ENCODE measurements at regions not wholly inside any gene's neighbourhood (a gene's known extent, or its start where the extent isn't known, plus 50 kb on each side); places are given as distances from the start of the nearest gene placed in this dataset.

DNA sequence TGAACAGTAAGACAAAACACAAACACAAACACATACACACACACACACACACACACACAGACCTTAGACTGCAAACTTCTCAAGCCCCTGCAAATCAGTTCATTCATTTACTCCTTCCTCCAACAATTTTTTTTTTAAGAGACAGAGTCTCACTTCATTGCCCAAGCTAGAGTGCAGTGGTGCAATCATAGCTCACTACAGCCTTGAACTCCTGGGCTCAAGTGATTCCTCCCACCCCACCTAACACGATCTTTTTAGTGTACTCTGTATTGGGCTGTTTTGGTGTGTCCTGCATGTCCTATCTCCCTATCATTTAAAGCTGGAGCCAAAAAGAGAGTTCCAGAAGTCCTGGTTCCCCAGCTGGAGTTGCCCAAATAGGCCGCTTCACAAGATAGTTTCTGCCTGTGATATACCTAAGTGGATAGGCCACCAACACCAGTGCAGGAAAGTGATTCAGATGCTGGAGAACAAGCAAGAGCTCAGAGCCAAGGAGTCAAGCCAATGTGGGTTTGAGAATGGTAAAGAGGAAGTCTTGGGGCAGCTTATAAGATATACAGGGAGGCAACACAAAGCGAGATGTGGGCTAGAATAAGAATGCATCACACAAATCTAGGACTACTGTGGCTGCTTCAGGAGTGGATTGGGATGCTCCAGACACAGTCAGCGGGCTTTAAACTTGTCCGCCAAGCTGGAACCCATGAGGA lies 85.4 kb upstream of the RAPGEF2 start:
- H3K27me3 ChIP-seq (ENCODE audit: control insufficient read depth in 1 of 2, insufficient read depth in 2 of 2, low read length in 2 of 2): no peaks in the 10 kb centered on the region
- TF ChIP-seq, protein P1, sequence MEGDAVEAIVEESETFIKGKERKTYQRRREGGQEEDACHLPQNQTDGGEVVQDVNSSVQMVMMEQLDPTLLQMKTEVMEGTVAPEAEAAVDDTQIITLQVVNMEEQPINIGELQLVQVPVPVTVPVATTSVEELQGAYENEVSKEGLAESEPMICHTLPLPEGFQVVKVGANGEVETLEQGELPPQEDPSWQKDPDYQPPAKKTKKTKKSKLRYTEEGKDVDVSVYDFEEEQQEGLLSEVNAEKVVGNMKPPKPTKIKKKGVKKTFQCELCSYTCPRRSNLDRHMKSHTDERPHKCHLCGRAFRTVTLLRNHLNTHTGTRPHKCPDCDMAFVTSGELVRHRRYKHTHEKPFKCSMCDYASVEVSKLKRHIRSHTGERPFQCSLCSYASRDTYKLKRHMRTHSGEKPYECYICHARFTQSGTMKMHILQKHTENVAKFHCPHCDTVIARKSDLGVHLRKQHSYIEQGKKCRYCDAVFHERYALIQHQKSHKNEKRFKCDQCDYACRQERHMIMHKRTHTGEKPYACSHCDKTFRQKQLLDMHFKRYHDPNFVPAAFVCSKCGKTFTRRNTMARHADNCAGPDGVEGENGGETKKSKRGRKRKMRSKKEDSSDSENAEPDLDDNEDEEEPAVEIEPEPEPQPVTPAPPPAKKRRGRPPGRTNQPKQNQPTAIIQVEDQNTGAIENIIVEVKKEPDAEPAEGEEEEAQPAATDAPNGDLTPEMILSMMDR (IDR thresholded peaks at IDR 0.05): no peak
- Mint-ChIP-seq H3K9me3 (no peaks in the 10 kb centered on the region), H3K4me1 (ENCODE audit: low read depth) (no peaks in the 10 kb centered on the region), H3K27ac (no peak overlapping the region), H3K4me3 (no peak overlapping the region), H3K27me3 (no peaks in the 10 kb centered on the region), H3K36me3 (ENCODE audit: low read depth) (no peaks in the 10 kb centered on the region)
- H3K9me3 ChIP-seq (ENCODE audit: control insufficient read depth in 1 of 2, insufficient read depth in 1 of 2, low read length in 2 of 2): no peaks in the 10 kb centered on the region
- no peaks in the 10 kb centered on the region for H3K36me3 ChIP-seq (ENCODE audit: insufficient read depth, low read length)
- no peaks in the 10 kb centered on the region for H3K4me1 ChIP-seq (ENCODE audit: insufficient read depth, low read length)
- DNase-seq: no peak
- intact Hi-C loops (cut with DNase I, micrococcal nuclease): no loop called here
- POLR2A ChIA-PET: no interaction called here
- CTCF ChIA-PET: no interaction called here
- no peak overlapping the region for H3K4me3 ChIP-seq (ENCODE audit: low read length)
- H3K27ac ChIP-seq (ENCODE audit: low read depth in 1 of 2, low read length in 2 of 2): no peak overlapping the region
- ATAC-seq (ENCODE audit: poor library complexity): no peak

DNA sequence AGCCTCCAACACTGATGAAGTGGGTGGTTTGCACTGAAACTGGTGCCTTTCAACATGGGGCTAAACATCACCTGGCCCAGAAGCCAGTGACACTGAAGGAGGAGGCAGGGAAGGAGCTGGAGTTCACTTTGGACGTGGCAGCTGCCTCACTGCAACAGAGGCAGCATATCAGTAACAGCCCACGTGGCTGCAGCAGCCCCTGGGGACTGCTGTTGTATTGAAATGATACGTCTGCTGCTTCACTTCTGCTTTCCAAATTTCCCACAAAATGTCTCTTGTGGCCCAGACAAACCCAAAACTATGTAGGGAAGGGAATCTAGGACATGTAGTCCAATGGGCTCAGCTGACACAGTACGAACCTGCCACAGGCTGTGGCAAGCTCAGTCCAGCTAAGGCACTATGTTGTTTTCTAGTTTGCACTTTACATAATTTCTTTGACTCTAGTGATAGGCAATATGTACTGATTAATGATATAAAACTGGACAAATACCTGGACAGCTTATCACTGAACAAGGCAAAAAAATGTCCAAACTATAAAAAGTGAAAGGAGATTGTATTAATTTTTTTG lies 84.7 kb upstream of the RAPGEF2 start:
- no peak overlapping the region for H3K4me3 ChIP-seq (ENCODE audit: low read length)
- Mint-ChIP-seq H3K27me3 (no peaks in the 10 kb centered on the region), H3K9me3 (no peaks in the 10 kb centered on the region), H3K27ac (no peak overlapping the region), H3K4me3 (no peak overlapping the region), H3K4me1 (ENCODE audit: low read depth) (no peaks in the 10 kb centered on the region), H3K36me3 (ENCODE audit: low read depth) (no peaks in the 10 kb centered on the region)
- TF ChIP-seq, protein P1 (IDR thresholded peaks at IDR 0.05): no peak
- intact Hi-C loops (cut with DNase I, micrococcal nuclease): no loop called here
- H3K27me3 ChIP-seq (ENCODE audit: control insufficient read depth in 1 of 2, insufficient read depth in 2 of 2, low read length in 2 of 2): no peaks in the 10 kb centered on the region
- no peak for ATAC-seq (ENCODE audit: poor library complexity)
- H3K4me1 ChIP-seq (ENCODE audit: insufficient read depth, low read length): no peaks in the 10 kb centered on the region
- ChIA-PET POLR2A (no interaction called here), CTCF (no interaction called here)
- no peak overlapping the region for H3K27ac ChIP-seq (ENCODE audit: low read depth in 1 of 2, low read length in 2 of 2)
- no peaks in the 10 kb centered on the region for H3K9me3 ChIP-seq (ENCODE audit: control insufficient read depth in 1 of 2, insufficient read depth in 1 of 2, low read length in 2 of 2)
- H3K36me3 ChIP-seq (ENCODE audit: insufficient read depth, low read length): no peaks in the 10 kb centered on the region
- peak in 2 of 14 experiments; percentile 6 to 8 for DNase-seq

DNA sequence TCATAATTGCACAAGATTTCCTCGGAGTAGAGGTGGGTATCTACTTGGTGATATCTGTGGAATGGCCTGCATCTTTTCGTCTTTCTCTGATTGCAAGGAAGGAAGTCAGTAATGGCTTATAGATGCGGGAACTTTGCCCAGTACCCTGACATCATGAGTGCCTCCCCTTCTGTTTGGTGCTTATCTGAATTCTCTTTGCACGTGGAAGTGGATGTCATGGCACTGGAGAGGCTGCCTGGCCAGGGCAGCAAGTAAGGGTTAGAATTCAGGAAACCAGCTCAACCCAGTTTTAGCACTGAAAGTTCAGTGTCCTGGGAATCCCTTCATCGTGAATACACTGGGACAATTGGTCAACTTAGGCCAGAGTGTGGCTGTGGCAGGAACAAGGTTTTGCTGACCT lies 83.5 kb upstream of the RAPGEF2 start:
- H3K9me3 Mint-ChIP-seq: no peaks in the 10 kb centered on the region
- H3K36me3 Mint-ChIP-seq (ENCODE audit: low read depth): no peaks in the 10 kb centered on the region

More for the DNA sequence above, 83.5 kb upstream of the RAPGEF2 start:
- H3K36me3 ChIP-seq (ENCODE audit: insufficient read depth, low read length): no peaks in the 10 kb centered on the region
- H3K27ac ChIP-seq (ENCODE audit: low read depth in 1 of 2, low read length in 2 of 2): no peak overlapping the region
- H3K4me1 ChIP-seq (ENCODE audit: insufficient read depth, low read length): no peaks in the 10 kb centered on the region
- no peaks in the 10 kb centered on the region for H3K9me3 ChIP-seq (ENCODE audit: control insufficient read depth in 1 of 2, insufficient read depth in 1 of 2, low read length in 2 of 2)
- no peak overlapping the region for H3K4me3 ChIP-seq (ENCODE audit: low read length)
- H3K27me3 Mint-ChIP-seq: no peaks in the 10 kb centered on the region
- no peak for ATAC-seq (ENCODE audit: poor library complexity)
- no peaks in the 10 kb centered on the region for H3K4me1 Mint-ChIP-seq (ENCODE audit: low read depth)
- no peak overlapping the region for H3K27ac Mint-ChIP-seq
- no peak overlapping the region for H3K4me3 Mint-ChIP-seq
- intact Hi-C loops (cut with DNase I, micrococcal nuclease): no loop called here
- TF ChIP-seq, protein P1 (IDR thresholded peaks at IDR 0.05): no peak
- H3K27me3 ChIP-seq (ENCODE audit: control insufficient read depth in 1 of 2, insufficient read depth in 2 of 2, low read length in 2 of 2): no peaks in the 10 kb centered on the region
- no peak for DNase-seq
- POLR2A ChIA-PET: no interaction called here
- CTCF ChIA-PET: no interaction called here

Data from CD4-positive, alpha-beta T cell (primary cell).